Tibial nerve (tissue), 4 donors: ENCODE measurements at regions not wholly inside any gene's neighbourhood (a gene's known extent, or its start where the extent isn't known, plus 50 kb on each side); places are given as distances from the start of the nearest gene placed in this dataset.

ENCODE experiments used
- DNase-seq, 2 donors: peaks; one replicate each; pipeline ENCODE4 v3.0.0-alpha.2; 2019; ENCODE audit warnings: low spot score in 2 of 2
- H3K27ac ChIP-seq, 4 donors: fragments of 200-600 bp; sonication (generic) in 3 of 4; one replicate each; pipeline ENCODE4 v1.5.1; 2017 to 2019; ENCODE audit warnings: mild to moderate bottlenecking in 1 of 4
- H3K27me3 ChIP-seq, 2 donors: fragments of 200-600 bp; sonication (generic) in 1 of 2; one replicate each; pipeline versions ENCODE4 v1.5.1 to v1.6.0; 2017 to 2019
- H3K36me3 ChIP-seq, 3 donors: fragments of 200-600 bp; sonication (generic); one replicate each; pipeline ENCODE4 v1.5.1; 2018 to 2019
- H3K4me1 ChIP-seq, 4 donors: fragments of 200-600 bp; sonication (generic) in 3 of 4; one replicate each; pipeline ENCODE4 v1.5.1; 2017 to 2019
- H3K4me3 ChIP-seq, 4 donors: fragments of 200-600 bp; sonication (generic) in 3 of 4; one replicate each; pipeline ENCODE4 v1.5.1; 2017 to 2019; ENCODE audit warnings: mild to moderate bottlenecking in 1 of 4, moderate library complexity in 1 of 4
- H3K9me3 ChIP-seq, 4 donors: fragments of 200-600 bp; sonication (generic) in 3 of 4; one replicate each; pipeline ENCODE4 v1.5.1; 2017 to 2019
- EP300 ChIP-seq, 2 donors: sonication (generic); formaldehyde crosslinking; IDR thresholded peaks; one replicate each; pipeline ENCODE4 v1.6.1; 2017; ENCODE audit warnings: antibody characterized with exemption in 2 of 2, mild to moderate bottlenecking in 1 of 2
- POLR2A ChIP-seq, 2 donors: fragments of 450-650 bp; IDR thresholded peaks; one replicate each; pipeline ENCODE4 v1.6.1; 2017; ENCODE audit warnings: antibody characterized with exemption in 2 of 2, mild to moderate bottlenecking in 2 of 2, moderate library complexity in 2 of 2
- WGBS, 2 donors: methylation state at CpG; one replicate each; pipeline ENCODE4 v1.1.5; 2018; 5-methylcytosine and 5-hydroxymethylcytosine counted together
- TF ChIP-seq, protein P1 (sequence below), 5 experiments: fragments of 200-600 bp in 3 of 5; fragments of 450-650 bp in 2 of 5; sonication (generic) in 3 of 5; IDR thresholded peaks; one replicate each; pipeline ENCODE4 v1.5.1; 2016 to 2019; ENCODE audit warnings: antibody characterized with exemption in 5 of 5, mild to moderate bottlenecking in 3 of 5, moderate library complexity in 2 of 5

DNA sequence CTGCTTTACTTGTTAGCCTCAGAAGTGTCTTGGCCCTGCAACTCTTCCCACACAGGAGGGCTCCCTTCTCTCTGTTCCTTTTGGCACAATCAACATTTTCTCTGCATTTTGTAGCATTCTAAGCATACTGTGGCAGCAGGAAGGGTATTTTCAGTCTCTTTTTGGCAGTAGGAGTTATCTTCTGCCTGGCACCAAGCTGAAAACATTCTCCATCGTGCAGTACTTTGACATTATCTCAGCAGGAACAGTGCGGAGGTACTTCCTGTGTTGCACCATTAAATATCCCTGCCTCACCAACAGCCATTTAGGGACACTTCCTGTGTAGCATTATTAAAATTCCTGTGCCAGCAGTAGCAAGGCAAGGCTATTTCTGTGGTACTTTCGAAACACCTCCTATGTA lies 233.2 kb upstream of the SEMA6D start:
- Histone ChIP-seq H3K9me3 (no peaks in the 10 kb centered on the region), H3K4me3 (no peak overlapping the region), H3K27ac (no peak overlapping the region), H3K27me3 (no peaks in the 10 kb centered on the region), H3K4me1 (no peaks in the 10 kb centered on the region), H3K36me3 (no peaks in the 10 kb centered on the region)
- DNase-seq = no peak
- TF ChIP-seq EP300 (IDR thresholded peaks at IDR 0.05) (no peak), POLR2A (IDR thresholded peaks at IDR 0.05) (no peak)
- TF ChIP-seq, protein P1, sequence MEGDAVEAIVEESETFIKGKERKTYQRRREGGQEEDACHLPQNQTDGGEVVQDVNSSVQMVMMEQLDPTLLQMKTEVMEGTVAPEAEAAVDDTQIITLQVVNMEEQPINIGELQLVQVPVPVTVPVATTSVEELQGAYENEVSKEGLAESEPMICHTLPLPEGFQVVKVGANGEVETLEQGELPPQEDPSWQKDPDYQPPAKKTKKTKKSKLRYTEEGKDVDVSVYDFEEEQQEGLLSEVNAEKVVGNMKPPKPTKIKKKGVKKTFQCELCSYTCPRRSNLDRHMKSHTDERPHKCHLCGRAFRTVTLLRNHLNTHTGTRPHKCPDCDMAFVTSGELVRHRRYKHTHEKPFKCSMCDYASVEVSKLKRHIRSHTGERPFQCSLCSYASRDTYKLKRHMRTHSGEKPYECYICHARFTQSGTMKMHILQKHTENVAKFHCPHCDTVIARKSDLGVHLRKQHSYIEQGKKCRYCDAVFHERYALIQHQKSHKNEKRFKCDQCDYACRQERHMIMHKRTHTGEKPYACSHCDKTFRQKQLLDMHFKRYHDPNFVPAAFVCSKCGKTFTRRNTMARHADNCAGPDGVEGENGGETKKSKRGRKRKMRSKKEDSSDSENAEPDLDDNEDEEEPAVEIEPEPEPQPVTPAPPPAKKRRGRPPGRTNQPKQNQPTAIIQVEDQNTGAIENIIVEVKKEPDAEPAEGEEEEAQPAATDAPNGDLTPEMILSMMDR (IDR thresholded peaks at IDR 0.05) = no peak
- 61 to 69% methylated on average over 3 of the region's 3 CpGs for WGBS, 2 donors

DNA sequence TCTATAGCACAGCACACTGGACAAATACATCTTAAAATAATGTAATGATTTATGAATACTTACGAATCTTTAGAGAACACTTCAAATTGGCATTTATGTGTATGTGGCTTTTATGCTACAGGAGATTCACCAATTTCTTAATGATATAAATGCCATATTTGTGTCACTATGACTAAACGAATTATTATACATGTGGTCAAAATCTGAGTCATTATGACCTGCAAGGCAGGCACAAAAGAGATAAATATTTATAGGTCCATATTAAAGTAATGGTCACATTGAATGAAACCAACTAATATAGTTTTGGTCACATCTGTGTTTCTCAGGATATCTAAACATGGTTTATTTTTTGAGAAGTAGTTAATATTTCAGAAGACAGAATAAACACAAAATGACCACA lies 232.3 kb upstream of the SEMA6D start:
- WGBS, 2 donors = 85 to 93% methylated on average over 2 of the region's 2 CpGs
- Histone ChIP-seq H3K4me1 (no peaks in the 10 kb centered on the region), H3K36me3 (no peaks in the 10 kb centered on the region), H3K9me3 (no peaks in the 10 kb centered on the region), H3K4me3 (no peak overlapping the region), H3K27ac (no peak overlapping the region), H3K27me3 (no peaks in the 10 kb centered on the region)
- DNase-seq = no peak
- TF ChIP-seq, protein P1 (IDR thresholded peaks at IDR 0.05) = no peak
- TF ChIP-seq POLR2A (IDR thresholded peaks at IDR 0.05) = no peak
- no peak for TF ChIP-seq EP300 (IDR thresholded peaks at IDR 0.05)

DNA sequence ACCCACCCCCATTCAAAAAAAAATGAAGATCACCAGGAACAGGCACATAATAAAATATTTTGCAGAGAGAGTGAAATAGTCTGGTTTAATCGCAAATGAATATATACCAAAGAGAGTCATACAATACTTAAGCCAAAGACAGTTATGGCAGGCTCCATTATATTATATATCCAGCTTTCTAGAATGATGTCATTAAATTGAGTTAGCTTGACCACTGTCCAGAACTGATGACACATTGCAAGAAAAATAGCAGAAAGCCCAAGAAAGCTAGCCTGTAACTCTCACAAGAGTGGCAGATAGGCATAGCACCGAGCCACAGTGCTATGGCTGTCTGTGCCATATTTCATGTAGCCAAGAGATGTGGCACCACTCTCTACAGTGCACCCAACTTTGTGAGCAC lies 231.9 kb upstream of the SEMA6D start:
- H3K4me3 ChIP-seq = no peak overlapping the region
- TF ChIP-seq POLR2A (IDR thresholded peaks at IDR 0.05) = no peak
- TF ChIP-seq EP300 (IDR thresholded peaks at IDR 0.05) = no peak
- TF ChIP-seq, protein P1 (IDR thresholded peaks at IDR 0.05) = no peak
- 89 to 95% methylated on average over 2 of the region's 2 CpGs for WGBS, 2 donors

DNA sequence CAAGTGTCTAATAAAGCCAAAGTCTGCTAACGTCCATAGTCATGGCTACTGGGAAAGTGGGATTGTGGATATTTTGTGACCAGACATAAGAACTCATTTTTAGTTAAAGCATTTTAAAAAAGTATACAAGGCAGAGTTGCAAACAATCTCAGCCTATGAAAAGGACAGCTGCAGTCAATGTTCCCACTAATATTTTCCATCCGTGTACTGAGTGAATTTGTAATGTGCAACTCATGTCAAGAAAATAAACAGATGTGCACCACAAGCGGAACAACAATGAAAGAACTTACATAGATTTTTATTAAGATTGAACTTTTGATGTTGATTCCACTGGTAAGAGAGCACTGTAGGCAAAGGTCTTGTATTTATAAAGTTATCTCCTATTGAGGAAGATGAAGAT lies 231.3 kb upstream of the SEMA6D start:
- no peak for TF ChIP-seq EP300 (IDR thresholded peaks at IDR 0.05)
- no peak for TF ChIP-seq POLR2A (IDR thresholded peaks at IDR 0.05)
- TF ChIP-seq, protein P1 (IDR thresholded peaks at IDR 0.05) = no peak
- H3K27me3 ChIP-seq = no peaks in the 10 kb centered on the region
- no peaks in the 10 kb centered on the region for H3K9me3 ChIP-seq
- no peaks in the 10 kb centered on the region for H3K36me3 ChIP-seq
- WGBS, 2 donors = 56 to 70% methylated on average over 3 of the region's 3 CpGs
- no peak for DNase-seq
- H3K4me3 ChIP-seq = no peak overlapping the region
- no peak overlapping the region for H3K27ac ChIP-seq
- H3K4me1 ChIP-seq = no peaks in the 10 kb centered on the region

More for the DNA sequence above, 231.9 kb upstream of the SEMA6D start:
- Histone ChIP-seq H3K27me3 (no peaks in the 10 kb centered on the region), H3K4me1 (no peaks in the 10 kb centered on the region), H3K27ac (no peak overlapping the region), H3K36me3 (no peaks in the 10 kb centered on the region), H3K9me3 (no peaks in the 10 kb centered on the region)
- no peak for DNase-seq

DNA sequence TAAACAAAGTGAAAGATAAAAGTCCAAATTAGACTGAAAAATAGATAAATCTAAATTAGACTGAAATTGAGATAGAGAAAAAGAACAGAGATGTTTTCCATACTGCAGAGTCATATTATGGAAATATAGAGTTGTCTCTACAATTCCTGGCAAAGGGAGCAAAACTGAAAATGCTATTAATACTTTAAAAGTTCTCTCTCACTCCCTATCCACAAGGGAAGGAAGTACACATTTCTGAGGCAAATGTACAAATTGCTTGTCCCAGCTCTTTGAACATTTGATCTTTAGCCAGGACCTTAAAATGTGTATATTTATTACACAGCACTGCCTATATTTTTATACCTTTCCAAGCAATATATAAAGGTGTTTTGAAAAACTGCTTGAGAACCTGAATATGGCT lies 225.1 kb upstream of the SEMA6D start:
- no peak for DNase-seq
- Histone ChIP-seq H3K36me3 (no peaks in the 10 kb centered on the region), H3K9me3 (no peaks in the 10 kb centered on the region), H3K4me3 (no peak overlapping the region), H3K4me1 (peaks cover 0 to 3% (median 0%) of the 10 kb centered on the region in 4 donors), H3K27me3 (no peaks in the 10 kb centered on the region), H3K27ac (no peak overlapping the region)
- no peak for TF ChIP-seq POLR2A (IDR thresholded peaks at IDR 0.05)
